PC-9 (cell line): ENCODE measurements at regions not wholly inside any gene's neighbourhood (a gene's known extent, or its start where the extent isn't known, plus 50 kb on each side); places are given as distances from the start of the nearest gene placed in this dataset.

Source experiments
- EZH2 ChIP-seq: fragments of 200-600 bp; sonication (generic); IDR thresholded peaks from 2 replicates; pipeline ENCODE4 v1.8.0; 2017; ENCODE audit warnings: antibody characterized with exemption, low read depth
- TF ChIP-seq, protein P1 (sequence below): fragments of 200-600 bp; sonication (generic); conservative IDR thresholded peaks from 2 replicates; pipeline ENCODE4 v1.6.1; 2017; ENCODE audit warnings: mixed run types, antibody characterized with exemption, mild to moderate bottlenecking, moderate library complexity

DNA sequence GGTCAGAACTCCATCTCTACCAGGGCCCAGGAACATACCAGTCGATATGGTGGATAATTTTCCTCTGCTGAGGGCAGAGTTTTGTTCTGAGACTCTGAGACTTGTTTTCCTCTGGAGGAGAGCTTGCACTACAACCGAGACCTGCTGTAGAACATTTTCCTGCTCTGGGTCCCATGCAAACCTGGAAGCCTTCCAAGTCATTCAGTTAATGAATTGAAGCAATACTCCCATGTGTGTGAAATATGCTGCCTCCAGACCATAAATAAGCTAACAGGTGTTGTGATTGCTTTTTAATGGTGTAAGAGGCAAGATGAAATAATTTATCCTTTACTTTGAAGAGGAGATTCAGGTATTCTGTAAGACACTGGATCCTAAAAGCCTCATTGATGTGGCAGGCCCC lies 372.8 kb downstream of the TMEM167A start:
- TF ChIP-seq, protein P1, sequence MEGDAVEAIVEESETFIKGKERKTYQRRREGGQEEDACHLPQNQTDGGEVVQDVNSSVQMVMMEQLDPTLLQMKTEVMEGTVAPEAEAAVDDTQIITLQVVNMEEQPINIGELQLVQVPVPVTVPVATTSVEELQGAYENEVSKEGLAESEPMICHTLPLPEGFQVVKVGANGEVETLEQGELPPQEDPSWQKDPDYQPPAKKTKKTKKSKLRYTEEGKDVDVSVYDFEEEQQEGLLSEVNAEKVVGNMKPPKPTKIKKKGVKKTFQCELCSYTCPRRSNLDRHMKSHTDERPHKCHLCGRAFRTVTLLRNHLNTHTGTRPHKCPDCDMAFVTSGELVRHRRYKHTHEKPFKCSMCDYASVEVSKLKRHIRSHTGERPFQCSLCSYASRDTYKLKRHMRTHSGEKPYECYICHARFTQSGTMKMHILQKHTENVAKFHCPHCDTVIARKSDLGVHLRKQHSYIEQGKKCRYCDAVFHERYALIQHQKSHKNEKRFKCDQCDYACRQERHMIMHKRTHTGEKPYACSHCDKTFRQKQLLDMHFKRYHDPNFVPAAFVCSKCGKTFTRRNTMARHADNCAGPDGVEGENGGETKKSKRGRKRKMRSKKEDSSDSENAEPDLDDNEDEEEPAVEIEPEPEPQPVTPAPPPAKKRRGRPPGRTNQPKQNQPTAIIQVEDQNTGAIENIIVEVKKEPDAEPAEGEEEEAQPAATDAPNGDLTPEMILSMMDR = no peak
- TF ChIP-seq EZH2 = no peak
